SU-DHL-6 (cell line): ENCODE measurements at regions not wholly inside any gene's neighbourhood (a gene's known extent, or its start where the extent isn't known, plus 50 kb on each side); places are given as distances from the start of the nearest gene placed in this dataset.

ENCODE experiments used
- EZH2phosphoT487 ChIP-seq: fragments of 200-600 bp; sonication (generic), shearing (Covaris generic); conservative IDR thresholded peaks from 2 replicates; pipeline ENCODE4 v1.6.1; 2018; ENCODE audit warnings: mild to moderate bottlenecking, antibody characterized with exemption, low read length, moderate library complexity, mixed read lengths
- TF ChIP-seq, protein P1 (sequence below): fragments of 200-600 bp; sonication (generic); IDR thresholded peaks from one replicate; pipeline ENCODE4 v1.5.1; 2017; ENCODE audit warnings: antibody characterized with exemption, mild to moderate bottlenecking, low read length, moderate library complexity; ENCODE audit not compliant: insufficient read depth, poor library complexity, severe bottlenecking

DNA sequence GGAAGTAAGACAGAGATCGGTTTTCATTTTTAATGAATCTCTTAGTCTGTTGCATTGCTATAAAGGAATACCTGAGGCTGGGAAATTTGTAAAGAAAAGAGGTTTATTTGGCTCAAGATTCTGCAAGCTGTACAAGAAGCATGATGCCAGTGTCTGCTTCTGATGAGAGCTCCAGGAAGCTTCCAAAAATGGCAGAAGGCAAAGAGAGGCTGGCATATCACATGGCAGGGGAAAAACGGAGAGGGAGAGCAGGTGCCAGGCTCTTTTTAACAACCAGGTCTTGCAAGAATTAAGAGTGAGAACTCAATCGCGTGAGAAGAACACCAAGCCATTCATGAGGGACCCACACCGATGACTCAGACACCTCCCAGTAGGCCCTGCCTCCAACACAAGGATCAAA, 125.0 kb upstream of the THSD7A start:
- TF ChIP-seq, protein P1, sequence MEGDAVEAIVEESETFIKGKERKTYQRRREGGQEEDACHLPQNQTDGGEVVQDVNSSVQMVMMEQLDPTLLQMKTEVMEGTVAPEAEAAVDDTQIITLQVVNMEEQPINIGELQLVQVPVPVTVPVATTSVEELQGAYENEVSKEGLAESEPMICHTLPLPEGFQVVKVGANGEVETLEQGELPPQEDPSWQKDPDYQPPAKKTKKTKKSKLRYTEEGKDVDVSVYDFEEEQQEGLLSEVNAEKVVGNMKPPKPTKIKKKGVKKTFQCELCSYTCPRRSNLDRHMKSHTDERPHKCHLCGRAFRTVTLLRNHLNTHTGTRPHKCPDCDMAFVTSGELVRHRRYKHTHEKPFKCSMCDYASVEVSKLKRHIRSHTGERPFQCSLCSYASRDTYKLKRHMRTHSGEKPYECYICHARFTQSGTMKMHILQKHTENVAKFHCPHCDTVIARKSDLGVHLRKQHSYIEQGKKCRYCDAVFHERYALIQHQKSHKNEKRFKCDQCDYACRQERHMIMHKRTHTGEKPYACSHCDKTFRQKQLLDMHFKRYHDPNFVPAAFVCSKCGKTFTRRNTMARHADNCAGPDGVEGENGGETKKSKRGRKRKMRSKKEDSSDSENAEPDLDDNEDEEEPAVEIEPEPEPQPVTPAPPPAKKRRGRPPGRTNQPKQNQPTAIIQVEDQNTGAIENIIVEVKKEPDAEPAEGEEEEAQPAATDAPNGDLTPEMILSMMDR: no peak
- TF ChIP-seq EZH2phosphoT487: no peak
